IMR-90 (cell line): ENCODE measurements at regions not wholly inside any gene's neighbourhood (a gene's known extent, or its start where the extent isn't known, plus 50 kb on each side); places are given as distances from the start of the nearest gene placed in this dataset.

Experiments
- ATAC-seq: fragments of 200-7000 bp; cut with Tn5 transposase; 2 replicates; pipeline ENCODE4 v1.9.1; 2020; ENCODE audit warnings: low read depth, mild to moderate bottlenecking, moderate library complexity
- BruUV-seq: library from RNA; stranded (reverse); fragments of 400-500 nt; replicated peaks from 2 replicates; lab custom pipeline; 2021; lab: Mats Ljungman, UMichigan
- CTCF ChIA-PET: fragments of 300-600 bp; formaldehyde crosslinking; extraction: SDS; loops from one replicate; lab custom pipeline; 2021; ENCODE audit warnings: antibody characterized with exemption; lab: Yijun Ruan, JAX
- POLR2A ChIA-PET: fragments of 300-600 bp; sonication (Branson Sonifier 250); formaldehyde crosslinking; loops from one replicate; lab custom pipeline; 2022; ENCODE audit warnings: antibody characterized with exemption; ENCODE audit not compliant: unreplicated experiment; lab: Charles Lee
- DNase-seq: peaks from one replicate; pipeline ENCODE4 v3.0.0; 2013
- H2AFZ ChIP-seq: replicated peaks from 2 replicates; pipeline ENCODE3; 2013; ENCODE audit warnings: low read length, mild to moderate bottlenecking; ENCODE audit not compliant: poor library complexity
- H2AK5ac ChIP-seq: 2 replicates; pipeline ENCODE4 v1.6.1; 2013; ENCODE audit warnings: low read depth, low read length, inconsistent platforms
- H2AK9ac ChIP-seq: replicated peaks from 2 replicates; pipeline ENCODE3; 2013; ENCODE audit warnings: mild to moderate bottlenecking, low read depth, low read length, moderate library complexity; ENCODE audit not compliant: poor library complexity
- H2BK120ac ChIP-seq: 2 replicates; pipeline ENCODE4 v1.6.1; 2013; ENCODE audit warnings: low read depth, low read length, inconsistent platforms
- H2BK15ac ChIP-seq: 3 replicates; pipeline ENCODE4 v1.6.1; 2013; ENCODE audit warnings: low read depth, low read length, inconsistent platforms
- H2BK20ac ChIP-seq: 2 replicates; pipeline ENCODE4 v1.6.1; 2013; ENCODE audit warnings: low read depth, mild to moderate bottlenecking, inconsistent platforms, low read length, moderate library complexity
- H2BK5ac ChIP-seq: 2 replicates; pipeline ENCODE4 v1.6.1; 2013; ENCODE audit warnings: mild to moderate bottlenecking, low read depth, low read length, inconsistent platforms; ENCODE audit not compliant: poor library complexity, severe bottlenecking
- H3K14ac ChIP-seq: replicated peaks from 2 replicates; pipeline ENCODE4 v1.6.1; 2013; ENCODE audit warnings: low read depth, low read length, inconsistent platforms
- H3K18ac ChIP-seq: 2 replicates; pipeline ENCODE4 v1.6.1; 2013; ENCODE audit warnings: low read depth, low read length, control low read depth
- H3K23ac ChIP-seq: 2 replicates; pipeline ENCODE4 v1.6.1; 2013; ENCODE audit warnings: low read depth, low read length, inconsistent platforms
- H3K27ac ChIP-seq: 2 replicates; pipeline ENCODE4 v1.5.1; 2013; ENCODE audit warnings: mild to moderate bottlenecking, control low read depth, low read length; ENCODE audit not compliant: insufficient read depth
- H3K27me3 ChIP-seq: 2 replicates; pipeline ENCODE4 v1.6.1; 2013; ENCODE audit warnings: low read length; ENCODE audit not compliant: control insufficient read depth, insufficient read depth
- H3K36me3 ChIP-seq: 2 replicates; pipeline ENCODE4 v1.6.1; 2013; ENCODE audit warnings: low read length, mixed read lengths; ENCODE audit not compliant: control insufficient read depth, insufficient read depth
- H3K4ac ChIP-seq: 2 replicates; pipeline ENCODE4 v1.6.1; 2013; ENCODE audit warnings: low read depth, low read length, inconsistent platforms
- H3K4me1 ChIP-seq: 2 replicates; pipeline ENCODE4 v1.6.1; 2013; ENCODE audit warnings: low read length, mixed read lengths; ENCODE audit not compliant: control insufficient read depth, insufficient read depth
- H3K4me2 ChIP-seq: 2 replicates; pipeline ENCODE4 v1.6.1; 2013; ENCODE audit warnings: low read depth, mild to moderate bottlenecking, control low read depth, low read length, moderate library complexity
- H3K4me3 ChIP-seq: 2 replicates; pipeline ENCODE4 v1.5.1; 2013; ENCODE audit warnings: low read depth, mild to moderate bottlenecking, control low read depth, low read length, moderate library complexity; ENCODE audit not compliant: insufficient read depth
- H3K56ac ChIP-seq: 2 replicates; pipeline ENCODE4 v1.6.1; 2013; ENCODE audit warnings: low read length, inconsistent platforms; ENCODE audit not compliant: insufficient read depth; ENCODE audit errors: extremely low read depth
- H3K79me1 ChIP-seq, 2 experiments: 2 replicates each; pipeline ENCODE4 v1.6.1; 2013; ENCODE audit warnings: low read length in 2 of 2, inconsistent platforms in 1 of 2, low read depth in 1 of 2
- H3K9ac ChIP-seq: 2 replicates; pipeline ENCODE4 v1.6.1; 2013; ENCODE audit warnings: low read depth, low read length, control low read depth
- H3K9me1 ChIP-seq: 2 replicates; pipeline ENCODE4 v1.6.1; 2013; ENCODE audit warnings: low read length, inconsistent platforms; ENCODE audit not compliant: insufficient read depth
- H3K9me3 ChIP-seq: 2 replicates; pipeline ENCODE4 v1.6.1; 2013; ENCODE audit warnings: low read length; ENCODE audit not compliant: control insufficient read depth, insufficient read depth
- H4K20me1 ChIP-seq: 2 replicates; pipeline ENCODE4 v1.6.1; 2013; ENCODE audit warnings: low read length, inconsistent platforms; ENCODE audit not compliant: insufficient read depth
- H4K5ac ChIP-seq: 2 replicates; pipeline ENCODE4 v1.6.1; 2013; ENCODE audit warnings: mild to moderate bottlenecking, low read depth, low read length, control low read depth
- H4K8ac ChIP-seq, 2 experiments: 2 replicates each; pipeline ENCODE4 v1.6.1; 2013; ENCODE audit warnings: low read depth in 2 of 2, low read length in 2 of 2, control low read depth in 1 of 2, inconsistent platforms in 1 of 2
- H4K91ac ChIP-seq: 2 replicates; pipeline ENCODE4 v1.6.1; 2013; ENCODE audit warnings: low read depth, low read length, inconsistent platforms; ENCODE audit not compliant: insufficient read depth
- RCOR1 ChIP-seq: IDR thresholded peaks from 2 replicates; pipeline ENCODE4 v1.6.1; 2012; ENCODE audit warnings: mild to moderate bottlenecking, low read length, improper control_type of control experiment; ENCODE audit not compliant: insufficient replicate concordance
- RFX5 ChIP-seq: IDR thresholded peaks from 2 replicates; pipeline ENCODE4 v1.8.0; 2012; ENCODE audit warnings: low read depth, mild to moderate bottlenecking, low read length, moderate library complexity
- WGBS, 2 experiments: methylation state at CpG; one replicate each; pipeline versions ENCODE4 v1.1.5 to v1.1.7; 2013; ENCODE audit warnings: missing lambda C conversion rate in 2 of 2; ENCODE audit not compliant: insufficient read length in 1 of 2; ENCODE audit errors: extremely low coverage in 2 of 2; 5-methylcytosine and 5-hydroxymethylcytosine counted together
- dilution Hi-C: fragments of 300-500 bp; cut with HindIII; formaldehyde crosslinking; loops from one replicate; pipeline ENCODE4 v1.14.3; 2018; ENCODE audit warnings: low sequenced_read_pairs; ENCODE audit not compliant: unreplicated experiment
- in situ Hi-C: fragments of 300-500 bp; cut with MboI; formaldehyde crosslinking; loops from 3 replicates; pipeline ENCODE4 v1.14.3; 2019; ENCODE audit warnings: low sequenced_read_pairs, inconsistent platforms, mixed read lengths
- intact Hi-C: fragments of 100-400 bp; cut with micrococcal nuclease; formaldehyde crosslinking; loops from 2 replicates; pipeline ENCODE4 v1.10.0; 2022
- TF ChIP-seq, protein P1 (sequence below): fragments of 150-350 bp; IDR thresholded peaks from 2 replicates; pipeline ENCODE4 v1.6.1; 2017; ENCODE audit warnings: mild to moderate bottlenecking, antibody characterized with exemption, low read length, low read depth

DNA sequence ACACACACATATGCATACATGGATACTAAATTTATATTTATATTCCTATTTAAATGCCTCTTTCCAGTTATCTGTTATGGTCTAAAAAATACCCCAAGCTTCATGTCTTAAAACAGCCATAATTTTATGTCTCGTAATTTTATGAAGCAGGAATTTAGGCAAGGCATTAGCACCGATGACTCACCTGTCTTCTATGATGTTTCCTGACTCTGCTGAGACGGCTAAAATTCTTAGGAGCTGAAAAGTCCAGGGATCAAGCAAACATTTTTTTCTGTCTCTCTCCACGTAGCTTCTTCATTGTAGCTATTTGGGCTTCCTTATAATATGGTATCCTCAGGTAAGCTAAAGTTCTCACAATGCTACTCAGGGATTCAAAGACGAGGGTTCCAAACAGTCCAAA, 930.3 kb downstream of the STIM2 start:
- ChIA-PET CTCF (no interaction called here), POLR2A (no interaction called here)
- intact Hi-C loops = no loop called here
- no peak overlapping the region for H2BK120ac ChIP-seq
- no peak overlapping the region for H2BK20ac ChIP-seq
- no peaks in the 10 kb centered on the region for H3K4me1 ChIP-seq
- H4K8ac ChIP-seq = no peak overlapping the region
- TF ChIP-seq RCOR1 = no peak
- TF ChIP-seq, protein P1, sequence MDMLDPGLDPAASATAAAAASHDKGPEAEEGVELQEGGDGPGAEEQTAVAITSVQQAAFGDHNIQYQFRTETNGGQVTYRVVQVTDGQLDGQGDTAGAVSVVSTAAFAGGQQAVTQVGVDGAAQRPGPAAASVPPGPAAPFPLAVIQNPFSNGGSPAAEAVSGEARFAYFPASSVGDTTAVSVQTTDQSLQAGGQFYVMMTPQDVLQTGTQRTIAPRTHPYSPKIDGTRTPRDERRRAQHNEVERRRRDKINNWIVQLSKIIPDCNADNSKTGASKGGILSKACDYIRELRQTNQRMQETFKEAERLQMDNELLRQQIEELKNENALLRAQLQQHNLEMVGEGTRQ = no peak
- no peak for TF ChIP-seq RFX5
- H3K23ac ChIP-seq = no peak overlapping the region
- H4K5ac ChIP-seq = no peak overlapping the region
- no TSS peak for BruUV-seq
- in situ Hi-C loops = no loop called here
- no peak overlapping the region for H3K4ac ChIP-seq
- H3K9me1 ChIP-seq = no peaks in the 10 kb centered on the region
- H3K79me1 ChIP-seq = no peaks in the 10 kb centered on the region
- no peak overlapping the region for H2BK15ac ChIP-seq
- H3K14ac ChIP-seq = no peak overlapping the region
- H3K36me3 ChIP-seq = no peaks in the 10 kb centered on the region
- H3K4me3 ChIP-seq = no peak overlapping the region
- no peak overlapping the region for H2BK5ac ChIP-seq
- no peaks in the 10 kb centered on the region for H3K9me3 ChIP-seq
- no peaks in the 10 kb centered on the region for H3K27me3 ChIP-seq
- H3K27ac ChIP-seq = no peak overlapping the region
- no peak overlapping the region for H3K4me2 ChIP-seq
- DNase-seq (peak; percentile 11), ATAC-seq (no peak)
- H3K56ac ChIP-seq = no peak overlapping the region
- H4K91ac ChIP-seq = no peak overlapping the region
- no peak overlapping the region for H2AK9ac ChIP-seq
- H3K18ac ChIP-seq = no peak overlapping the region
- dilution Hi-C loops = no loop called here
- no peaks in the 10 kb centered on the region for H4K20me1 ChIP-seq
- WGBS, 2 experiments = 92% methylated on average over 2 of the region's 5 CpGs; no CpG with 5 or more reads in 1 of the 2 experiments
- no peak overlapping the region for H3K9ac ChIP-seq
- H2AK5ac ChIP-seq = no peak overlapping the region
- H2AFZ ChIP-seq = no peak overlapping the region
